Islet of Langerhans (tissue), 1 donor: ENCODE measurements at regions not wholly inside any gene's neighbourhood (a gene's known extent, or its start where the extent isn't known, plus 50 kb on each side); places are given as distances from the start of the nearest gene placed in this dataset.

Experiments used
- FAIRE-seq: peaks from one replicate; lab custom pipeline; 2011; peaks lifted over from hg19 to GRCh38; lab: Jason Lieb, UNC

GRCh38 chr14:97747316-97747715, 950.1 kb downstream of the VRK1 start:
- no peak for FAIRE-seq

- FAIRE-seq: no peak
These were observed 951.4 kb downstream of the VRK1 start for GRCh38 chr14:97748616-97749015.

- FAIRE-seq: no peak
These were observed 960.3 kb downstream of the VRK1 start for GRCh38 chr14:97757491-97757890.

DNA sequence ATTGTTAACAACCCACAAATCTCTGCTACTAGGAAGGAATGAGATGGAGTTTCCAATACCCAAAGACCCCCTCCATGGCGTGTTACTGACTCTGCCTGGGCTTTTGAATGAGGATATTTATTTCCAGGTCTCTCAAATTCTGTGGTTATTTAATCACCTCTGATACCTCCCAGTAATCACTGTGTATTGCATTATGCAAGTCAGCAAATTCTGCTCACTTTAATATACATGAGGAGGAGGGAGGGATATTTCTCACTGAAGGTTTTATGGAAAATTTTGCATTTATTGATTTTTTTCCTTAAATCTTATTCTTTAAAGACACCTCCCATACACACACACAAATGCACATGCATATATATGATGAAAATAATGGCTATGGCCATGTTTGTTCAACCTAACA, 962.9 kb downstream of the VRK1 start:
- FAIRE-seq: no peak

- no peak for FAIRE-seq
These were observed 965.2 kb downstream of the VRK1 start for GRCh38 chr14:97762386-97762785.

- no peak for FAIRE-seq
These were observed 974.3 kb downstream of the VRK1 start for GRCh38 chr14:97771340-97772045.

GRCh38 chr14:97773598-97773997, 976.4 kb downstream of the VRK1 start:
- FAIRE-seq: no peak

- FAIRE-seq: no peak
These were observed 979.8 kb downstream of the VRK1 start for GRCh38 chr14:97776890-97777558.

DNA sequence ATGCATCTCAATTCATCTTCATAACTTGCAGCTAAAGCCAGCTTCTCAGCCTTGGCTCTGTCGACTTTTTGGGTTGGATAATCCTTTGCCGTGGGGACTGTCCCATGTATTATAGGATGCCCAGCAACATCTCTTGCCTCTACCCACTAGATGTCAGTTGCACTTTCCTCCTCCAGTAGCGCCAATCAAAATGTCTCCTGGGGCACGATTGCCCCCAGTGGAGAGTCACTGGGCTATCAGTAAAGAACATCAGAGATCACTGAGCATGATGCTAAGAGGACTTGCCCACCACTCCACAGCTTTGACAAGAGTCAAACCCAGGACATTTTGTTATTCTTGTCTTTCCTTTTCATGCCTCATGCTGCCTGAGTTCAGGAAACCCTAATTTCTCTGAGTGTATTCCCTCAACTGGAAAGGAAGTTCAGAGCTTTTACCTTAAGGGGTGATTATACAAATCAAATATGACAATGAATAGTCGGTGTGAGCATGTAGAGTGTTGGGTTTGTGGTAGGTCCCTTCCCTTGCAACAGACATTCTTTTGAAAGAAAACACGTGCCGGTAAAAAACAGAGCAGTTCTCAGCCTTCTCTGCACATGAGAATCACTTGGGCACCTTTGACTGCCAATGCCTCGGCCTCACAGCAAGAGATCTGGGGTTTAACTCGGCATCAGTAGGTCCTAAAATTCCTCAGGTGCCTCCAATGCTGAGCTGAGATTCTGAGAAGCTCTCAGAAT, 980.6 kb downstream of the VRK1 start:
- no peak for FAIRE-seq

- no peak for FAIRE-seq
These were observed 982.0 kb downstream of the VRK1 start for GRCh38 chr14:97779140-97779539.

- no peak for FAIRE-seq
These were observed 983.6 kb downstream of the VRK1 start for GRCh38 chr14:97780804-97781203.

DNA sequence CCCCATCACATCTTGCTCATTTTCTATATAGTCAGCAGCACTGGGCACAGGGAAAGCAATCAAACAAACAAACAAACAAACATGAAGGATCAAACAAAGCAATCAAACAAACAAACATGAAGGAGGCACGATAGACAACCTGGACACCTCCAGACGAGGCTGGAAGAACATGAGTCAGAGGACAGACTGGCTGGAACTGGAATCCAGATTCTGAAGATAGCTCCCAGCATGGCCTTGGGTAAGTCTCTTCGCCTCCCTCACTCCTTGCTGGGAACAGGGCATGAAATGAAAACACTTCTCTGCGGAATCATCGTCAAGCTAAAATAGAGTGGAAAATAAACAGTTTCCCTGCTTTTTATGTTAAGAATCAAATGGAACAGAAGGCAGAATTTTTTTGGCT, 984.8 kb downstream of the VRK1 start:
- no peak for FAIRE-seq

DNA sequence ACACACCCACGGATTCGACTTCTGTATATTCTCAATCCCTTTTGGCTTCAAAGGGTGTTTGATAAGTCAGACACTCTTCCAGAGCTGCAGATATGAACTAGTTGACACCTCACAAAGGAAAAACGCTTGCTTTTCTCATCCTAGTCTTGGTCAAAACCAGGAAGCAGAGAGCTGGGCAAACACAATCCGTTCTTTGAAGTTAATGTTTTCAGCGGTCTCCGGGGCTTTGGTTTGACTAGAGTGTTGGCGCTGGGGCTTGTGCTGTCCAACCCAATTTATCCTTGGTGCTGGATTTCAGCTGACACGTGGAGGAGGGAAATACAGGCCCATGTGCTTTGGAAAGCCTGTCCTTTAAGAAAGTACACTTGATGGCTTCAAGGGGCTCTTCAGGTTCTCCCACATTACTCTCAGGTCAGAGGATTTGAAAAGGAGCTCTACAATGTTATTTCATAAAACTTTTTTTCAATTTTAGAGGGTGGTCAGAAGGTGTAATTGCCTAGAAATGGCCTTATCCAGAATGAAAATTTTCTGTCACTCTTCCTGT, 985.8 kb downstream of the VRK1 start:
- no peak for FAIRE-seq

- no peak for FAIRE-seq
These were observed 988.3 kb downstream of the VRK1 start for GRCh38 chr14:97785495-97785894.

GRCh38 chr14:97788364-97788763, 991.2 kb downstream of the VRK1 start:
- FAIRE-seq: no peak

DNA sequence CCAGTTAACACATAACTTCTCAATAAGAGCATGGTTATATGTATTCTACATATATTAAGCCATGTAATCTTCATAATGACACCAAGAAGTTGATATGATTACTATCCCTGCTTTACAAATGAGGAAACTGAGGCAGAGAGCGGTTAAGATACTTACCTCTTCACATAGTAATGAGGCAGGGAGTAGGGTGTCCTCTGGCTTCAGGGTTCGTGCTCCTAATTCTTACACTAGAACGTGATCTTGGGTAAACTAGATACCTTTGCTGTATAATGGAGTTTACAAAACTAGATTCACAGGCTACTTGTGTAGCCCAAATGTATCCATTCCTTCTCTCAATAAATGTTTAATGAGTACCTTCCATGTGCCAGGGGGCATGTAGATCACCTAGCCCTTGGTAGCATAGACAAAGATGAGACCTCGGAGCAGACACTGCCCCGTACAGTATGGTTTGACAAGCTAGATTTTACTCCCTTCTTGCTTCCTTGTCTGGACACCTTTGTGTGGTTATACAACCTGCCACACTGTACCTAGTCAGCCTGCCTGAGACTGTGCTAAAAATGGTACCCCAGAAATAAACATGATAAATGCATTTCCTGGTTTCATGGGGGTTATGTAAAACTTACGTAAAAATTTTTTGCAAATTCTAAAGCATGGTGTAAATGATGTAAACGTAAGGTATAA, 991.8 kb downstream of the VRK1 start:
- FAIRE-seq: no peak

GRCh38 chr14:97791072-97791471, 993.9 kb downstream of the VRK1 start:
- no peak for FAIRE-seq

- FAIRE-seq: no peak
These were observed 994.7 kb downstream of the VRK1 start for GRCh38 chr14:97791906-97792305.

GRCh38 chr14:97796511-97796910, 999.3 kb downstream of the VRK1 start:
- FAIRE-seq: no peak

GRCh38 chr14:97798176-97798575, 1001.0 kb downstream of the VRK1 start:
- FAIRE-seq: no peak

GRCh38 chr14:97802430-97803373, 1005.5 kb downstream of the VRK1 start:
- FAIRE-seq: no peak
